CD4-positive, alpha-beta T cell (primary cell): ENCODE measurements at regions not wholly inside any gene's neighbourhood (a gene's known extent, or its start where the extent isn't known, plus 50 kb on each side); places are given as distances from the start of the nearest gene placed in this dataset.

ENCODE experiments used
- ATAC-seq: fragments of 200-7000 bp; cut with Tn5 transposase; one replicate; pipeline ENCODE4 v1.10.0; 2022; ENCODE audit warnings: mild to moderate bottlenecking; ENCODE audit not compliant: poor library complexity
- CTCF ChIA-PET: fragments of 350-600 bp; sonication (Branson Sonifier 250); formaldehyde crosslinking; loops from one replicate; lab custom pipeline; 2021; ENCODE audit warnings: antibody characterized with exemption, inconsistent platforms; lab: Charles Lee
- POLR2A ChIA-PET: fragments of 350-600 bp; sonication (Branson Sonifier 250); formaldehyde crosslinking; loops from one replicate; lab custom pipeline; 2021; ENCODE audit warnings: antibody characterized with exemption, inconsistent platforms; lab: Charles Lee
- DNase-seq, 14 experiments: peaks; one replicate each; pipeline ENCODE4 v3.0.0-alpha.2; 2013 to 2020; ENCODE audit warnings: mixed read lengths in 2 of 14
- H3K27ac ChIP-seq, 2 donors: one replicate each; pipeline versions ENCODE4 v1.5.1 to v1.7.0; 2013; ENCODE audit warnings: low read length in 2 of 2, low read depth in 1 of 2, mild to moderate bottlenecking in 1 of 2
- H3K27me3 ChIP-seq, 2 experiments: 1 replicate in 1 of 2; 2 replicates in 1 of 2; pipeline versions ENCODE4 v1.6.1 to v1.7.0; 2013; ENCODE audit warnings: low read length in 2 of 2, control low read depth in 1 of 2, mild to moderate bottlenecking in 1 of 2, moderate library complexity in 1 of 2; ENCODE audit not compliant: insufficient read depth in 2 of 2, control insufficient read depth in 1 of 2
- H3K36me3 ChIP-seq: one replicate; pipeline ENCODE4 v1.6.1; 2013; ENCODE audit warnings: low read length, control low read depth; ENCODE audit not compliant: insufficient read depth
- H3K4me1 ChIP-seq: one replicate; pipeline ENCODE4 v1.6.1; 2013; ENCODE audit warnings: low read length, control low read depth; ENCODE audit not compliant: insufficient read depth
- H3K4me3 ChIP-seq: one replicate; pipeline ENCODE4 v1.5.1; 2013; ENCODE audit warnings: mild to moderate bottlenecking, low read length, moderate library complexity
- H3K9me3 ChIP-seq, 2 experiments: 1 replicate in 1 of 2; 2 replicates in 1 of 2; pipeline versions ENCODE4 v1.6.1 to v1.7.0; 2013; ENCODE audit warnings: low read length in 2 of 2, mild to moderate bottlenecking in 2 of 2, control low read depth in 1 of 2, moderate library complexity in 1 of 2; ENCODE audit not compliant: control insufficient read depth in 1 of 2, insufficient read depth in 1 of 2
- H3K27ac Mint-ChIP-seq: one replicate; pipeline ENCODE4 v1.8.0; 2020; ENCODE audit warnings: mixed read lengths
- H3K27me3 Mint-ChIP-seq: one replicate; pipeline ENCODE4 v1.8.0; 2021; ENCODE audit warnings: mixed read lengths
- H3K36me3 Mint-ChIP-seq: one replicate; pipeline ENCODE4 v1.8.0; 2021; ENCODE audit warnings: low read depth, mixed read lengths
- H3K4me1 Mint-ChIP-seq: one replicate; pipeline ENCODE4 v1.8.0; 2021; ENCODE audit warnings: low read depth, mixed read lengths
- H3K4me3 Mint-ChIP-seq: one replicate; pipeline ENCODE4 v1.8.0; 2020; ENCODE audit warnings: mild to moderate bottlenecking, mixed read lengths
- H3K9me3 Mint-ChIP-seq: one replicate; pipeline ENCODE4 v1.8.0; 2020; ENCODE audit warnings: mixed read lengths
- CTCF ChIP-seq: fragments of 200-600 bp; IDR thresholded peaks from one replicate; pipeline ENCODE4 v1.8.0; 2022; ENCODE audit warnings: antibody characterized with exemption, mild to moderate bottlenecking
- intact Hi-C, 2 experiments: fragments of 100-400 bp; cut with DNase I in 1 of 2; cut with micrococcal nuclease in 1 of 2; formaldehyde crosslinking; loops; one replicate each; pipeline versions ENCODE4 v1.15.1 to v1.9.0; 2023 to 2025; cut with DNase I, micrococcal nuclease

- H3K4me3 Mint-ChIP-seq: no peak overlapping the region
Measured at GRCh38 chr6:121940728-121941127, 458.7 kb upstream of the HSF2 start.

DNA sequence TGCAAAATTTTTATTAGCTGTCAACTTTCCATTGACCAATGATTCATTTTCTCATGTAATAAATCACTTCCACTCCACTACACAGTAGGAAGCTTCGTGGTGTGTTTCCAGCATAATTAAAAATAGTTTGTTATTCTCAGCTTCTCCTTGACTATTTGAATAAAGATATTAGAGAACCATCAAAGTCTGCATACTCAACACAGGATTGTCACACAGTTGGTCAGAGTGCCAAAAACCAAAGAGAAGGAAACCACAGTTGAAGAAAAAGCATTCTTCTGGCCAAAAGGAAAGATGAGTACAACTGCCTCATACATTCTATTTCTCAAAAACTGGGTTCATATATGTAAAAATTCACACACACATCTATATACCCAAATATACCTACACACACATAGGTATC lies 455.1 kb upstream of the HSF2 start:
- intact Hi-C loops: no loop called here
- Histone ChIP-seq H3K27me3 (no peaks in the 10 kb centered on the region), H3K36me3 (no peaks in the 10 kb centered on the region), H3K4me3 (no peak overlapping the region), H3K4me1 (no peaks in the 10 kb centered on the region), H3K27ac (no peak overlapping the region), H3K9me3 (peaks cover 0 to 8% of the 10 kb centered on the region in 2 experiments)
- DNase-seq: no peak
- H3K4me3 Mint-ChIP-seq: no peak overlapping the region
- no peaks in the 10 kb centered on the region for H3K27me3 Mint-ChIP-seq
- no peak overlapping the region for H3K27ac Mint-ChIP-seq
- ATAC-seq: no peak
- ChIA-PET POLR2A (no interaction called here), CTCF (no interaction called here)
- H3K9me3 Mint-ChIP-seq: peaks cover 21% of the 10 kb centered on the region
- H3K36me3 Mint-ChIP-seq: no peaks in the 10 kb centered on the region
- no peaks in the 10 kb centered on the region for H3K4me1 Mint-ChIP-seq
- no peak for TF ChIP-seq CTCF

More at GRCh38 chr6:121940728-121941127, 458.7 kb upstream of the HSF2 start:
- POLR2A ChIA-PET: no interaction called here
- CTCF ChIA-PET: no interaction called here
- ATAC-seq (no peak), DNase-seq (no peak)
- peaks cover 20% of the 10 kb centered on the region for H3K9me3 Mint-ChIP-seq
- TF ChIP-seq CTCF: no peak
- no peaks in the 10 kb centered on the region for H3K4me1 Mint-ChIP-seq
- Histone ChIP-seq H3K9me3 (peaks cover 0 to 8% of the 10 kb centered on the region in 2 experiments), H3K4me3 (no peak overlapping the region), H3K27me3 (no peaks in the 10 kb centered on the region), H3K4me1 (no peaks in the 10 kb centered on the region), H3K36me3 (no peaks in the 10 kb centered on the region), H3K27ac (no peak overlapping the region)
- no peaks in the 10 kb centered on the region for H3K36me3 Mint-ChIP-seq
- intact Hi-C loops: no loop called here
- no peaks in the 10 kb centered on the region for H3K27me3 Mint-ChIP-seq
- H3K27ac Mint-ChIP-seq: no peak overlapping the region

GRCh38 chr6:121951123-121951522 lies 448.3 kb upstream of the HSF2 start:
- Histone ChIP-seq H3K4me1 (no peaks in the 10 kb centered on the region), H3K4me3 (no peak overlapping the region), H3K9me3 (peaks cover 0 to 5% of the 10 kb centered on the region in 2 experiments), H3K27me3 (no peaks in the 10 kb centered on the region), H3K36me3 (no peaks in the 10 kb centered on the region), H3K27ac (no peak overlapping the region)
- intact Hi-C loops: no loop called here
- Mint-ChIP-seq H3K36me3 (no peaks in the 10 kb centered on the region), H3K9me3 (peaks cover 3% of the 10 kb centered on the region), H3K4me1 (no peaks in the 10 kb centered on the region), H3K27me3 (peaks cover 5% of the 10 kb centered on the region), H3K27ac (no peak overlapping the region), H3K4me3 (no peak overlapping the region)
- POLR2A ChIA-PET: no interaction called here
- no peak for TF ChIP-seq CTCF
- DNase-seq: no peak
- CTCF ChIA-PET: no interaction called here
- no peak for ATAC-seq
